MM.1S (cell line): ENCODE measurements at regions not wholly inside any gene's neighbourhood (a gene's known extent, or its start where the extent isn't known, plus 50 kb on each side); places are given as distances from the start of the nearest gene placed in this dataset.

Experiments
- DNase-seq: peaks from one replicate; pipeline ENCODE4 v3.0.0-alpha.2; 2015
- H2AFZ ChIP-seq: fragments of 300-600 bp; sonication (generic); 2 replicates; pipeline ENCODE4 v1.6.0; 2016; ENCODE audit warnings: antibody characterized with exemption, low read length
- H3F3A ChIP-seq: fragments of 300-600 bp; sonication (generic); 2 replicates; pipeline ENCODE4 v1.6.1; 2016; ENCODE audit warnings: mild to moderate bottlenecking, antibody characterized with exemption, low read length, moderate library complexity, mixed read lengths; ENCODE audit not compliant: insufficient read depth
- H3K27ac ChIP-seq: fragments of 300-600 bp; sonication (generic); 2 replicates; pipeline ENCODE4 v1.5.1; 2016; ENCODE audit warnings: mild to moderate bottlenecking, low read length
- H3K27me3 ChIP-seq: fragments of 300-600 bp; sonication (generic); replicated peaks from 2 replicates; pipeline ENCODE4 v1.6.0; 2016; ENCODE audit warnings: low read length; ENCODE audit not compliant: insufficient read depth
- H3K36me3 ChIP-seq: fragments of 300-600 bp; sonication (generic); replicated peaks from 2 replicates; pipeline ENCODE4 v1.6.1; 2016; ENCODE audit warnings: mild to moderate bottlenecking, low read length, mixed read lengths; ENCODE audit not compliant: insufficient read depth
- H3K4me1 ChIP-seq: fragments of 300-600 bp; sonication (generic); 2 replicates; pipeline ENCODE4 v1.6.1; 2016; ENCODE audit warnings: low read length, mixed read lengths
- H3K4me2 ChIP-seq: fragments of 300-600 bp; sonication (generic); 2 replicates; pipeline ENCODE4 v1.6.0; 2016; ENCODE audit warnings: low read depth, low read length
- H3K4me3 ChIP-seq: fragments of 300-600 bp; sonication (generic); 2 replicates; pipeline ENCODE4 v1.5.1; 2016; ENCODE audit warnings: low read length, mixed read lengths
- H3K79me2 ChIP-seq: fragments of 300-600 bp; sonication (generic); 2 replicates; pipeline ENCODE4 v1.6.1; 2016; ENCODE audit warnings: mixed run types, low read length, mixed read lengths
- H3K9ac ChIP-seq: fragments of 300-600 bp; sonication (generic); 2 replicates; pipeline ENCODE4 v1.6.1; 2016; ENCODE audit warnings: low read length, mixed read lengths
- H3K9me2 ChIP-seq: fragments of 300-600 bp; sonication (generic); replicated peaks from 2 replicates; pipeline ENCODE4 v1.6.1; 2016; ENCODE audit warnings: mild to moderate bottlenecking, low read length, mixed read lengths; ENCODE audit not compliant: insufficient read depth
- H3K9me3 ChIP-seq: fragments of 300-600 bp; sonication (generic); replicated peaks from 2 replicates; pipeline ENCODE4 v1.6.1; 2016; ENCODE audit warnings: mild to moderate bottlenecking, low read length, mixed read lengths; ENCODE audit not compliant: insufficient read depth
- H4K20me1 ChIP-seq: fragments of 300-600 bp; sonication (generic); 2 replicates; pipeline ENCODE4 v1.6.1; 2016; ENCODE audit warnings: mild to moderate bottlenecking, low read length, moderate library complexity, mixed read lengths; ENCODE audit not compliant: insufficient read depth
- CTCF ChIP-seq: fragments of 300-600 bp; sonication (generic); IDR thresholded peaks from 2 replicates; pipeline ENCODE4 v1.5.1; 2016; ENCODE audit warnings: antibody characterized with exemption, low read length, mixed read lengths
- EZH2 ChIP-seq: fragments of 300-600 bp; sonication (generic); optimal IDR thresholded peaks from 2 replicates; pipeline ENCODE3; 2017; ENCODE audit warnings: low read depth, mild to moderate bottlenecking, antibody characterized with exemption, low read length, mixed read lengths
- EZH2phosphoT487 ChIP-seq: fragments of 300-600 bp; sonication (generic); IDR thresholded peaks from 2 replicates; pipeline ENCODE4 v1.6.1; 2018; ENCODE audit warnings: antibody characterized with exemption, low read length

- Histone ChIP-seq H3K9me2 (no peaks in the 10 kb centered on the region), H3K9ac (no peak overlapping the region), H3K27me3 (no peaks in the 10 kb centered on the region), H4K20me1 (no peaks in the 10 kb centered on the region), H3F3A (no peaks in the 10 kb centered on the region), H3K4me3 (no peak overlapping the region), H3K4me2 (no peak overlapping the region), H2AFZ (no peak overlapping the region), H3K36me3 (no peaks in the 10 kb centered on the region), H3K27ac (no peak overlapping the region), H3K4me1 (no peaks in the 10 kb centered on the region), H3K79me2 (no peaks in the 10 kb centered on the region), H3K9me3 (no peaks in the 10 kb centered on the region)
- no peak for TF ChIP-seq CTCF
- TF ChIP-seq EZH2: no peak
- no peak for TF ChIP-seq EZH2phosphoT487
- no peak for DNase-seq
Observed at GRCh38 chr5:133781436-133782225, 169.3 kb upstream of the FSTL4 start.

GRCh38 chr5:133780619-133781280 lies 168.4 kb upstream of the FSTL4 start:
- Histone ChIP-seq H3K9ac (no peak overlapping the region), H3K9me3 (no peaks in the 10 kb centered on the region), H3K79me2 (no peaks in the 10 kb centered on the region), H3F3A (no peaks in the 10 kb centered on the region), H3K4me3 (no peak overlapping the region), H2AFZ (no peak overlapping the region), H3K4me2 (no peak overlapping the region), H3K27me3 (no peaks in the 10 kb centered on the region), H3K9me2 (no peaks in the 10 kb centered on the region), H3K36me3 (no peaks in the 10 kb centered on the region), H3K27ac (no peak overlapping the region), H3K4me1 (no peaks in the 10 kb centered on the region), H4K20me1 (no peaks in the 10 kb centered on the region)
- no peak for DNase-seq
- TF ChIP-seq EZH2phosphoT487 (no peak), CTCF (no peak), EZH2 (no peak)

- Histone ChIP-seq H3K27ac (no peak overlapping the region), H3K36me3 (no peaks in the 10 kb centered on the region), H3K9ac (no peak overlapping the region), H3K4me1 (no peaks in the 10 kb centered on the region), H3K4me2 (no peak overlapping the region), H3K27me3 (no peaks in the 10 kb centered on the region), H3K4me3 (no peak overlapping the region), H3F3A (no peaks in the 10 kb centered on the region), H2AFZ (no peak overlapping the region), H3K9me2 (no peaks in the 10 kb centered on the region), H3K79me2 (no peaks in the 10 kb centered on the region), H4K20me1 (no peaks in the 10 kb centered on the region), H3K9me3 (no peaks in the 10 kb centered on the region)
- TF ChIP-seq EZH2 (no peak), CTCF (peak; percentile 23)
- DNase-seq: no peak
Observed at GRCh38 chr5:133779828-133780475, 167.6 kb upstream of the FSTL4 start.
